ENCODE measurements at regions not wholly inside any gene's neighbourhood (a gene's known extent, or its start where the extent isn't known, plus 50 kb on each side); places are given as distances from the start of the nearest gene placed in this dataset.
"Not testable (repeated sequence)": the region's sequence is repeated elsewhere in the genome, so short reads cannot be mapped to it uniquely, and the experiment has no call there.

DNA sequence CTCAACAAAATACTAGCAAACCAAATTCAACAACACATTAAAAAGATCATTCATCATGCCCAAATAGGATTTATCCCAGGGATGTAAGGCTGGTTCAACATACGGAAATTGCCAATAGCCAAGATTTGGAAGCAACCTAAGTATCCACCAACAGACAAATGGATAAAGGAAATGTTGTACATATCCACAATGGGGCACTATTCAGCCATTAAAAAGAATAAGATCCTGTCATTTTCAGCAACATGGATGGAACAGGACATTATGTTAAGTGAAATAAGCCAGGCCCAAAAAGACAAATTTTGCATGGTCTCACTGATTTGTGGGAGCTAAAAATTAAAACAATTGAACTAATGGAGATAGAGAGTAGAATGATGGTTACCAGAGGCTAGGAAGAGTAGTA, 82.0 kb upstream of the FAM241A start:
- DNase-seq: no peak

DNA sequence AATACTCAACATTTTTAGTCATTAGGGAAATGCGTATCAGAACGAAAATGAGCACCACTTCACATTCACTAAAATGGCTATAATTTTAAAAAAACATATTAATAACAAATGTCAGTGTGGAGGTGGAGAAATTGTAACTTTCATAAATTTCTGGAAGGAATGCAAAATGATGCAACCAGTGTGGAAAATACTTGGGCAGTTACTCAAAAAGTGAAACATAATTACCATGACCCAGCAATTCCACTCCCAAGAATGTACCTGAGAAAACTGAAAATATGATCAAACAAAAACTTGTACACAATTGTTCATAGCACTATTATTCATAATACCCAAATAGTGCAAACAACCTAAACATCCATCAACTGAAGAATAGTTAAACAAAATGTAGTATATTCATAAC, 76.1 kb upstream of the FAM241A start:
- DNase-seq: no peak

DNA sequence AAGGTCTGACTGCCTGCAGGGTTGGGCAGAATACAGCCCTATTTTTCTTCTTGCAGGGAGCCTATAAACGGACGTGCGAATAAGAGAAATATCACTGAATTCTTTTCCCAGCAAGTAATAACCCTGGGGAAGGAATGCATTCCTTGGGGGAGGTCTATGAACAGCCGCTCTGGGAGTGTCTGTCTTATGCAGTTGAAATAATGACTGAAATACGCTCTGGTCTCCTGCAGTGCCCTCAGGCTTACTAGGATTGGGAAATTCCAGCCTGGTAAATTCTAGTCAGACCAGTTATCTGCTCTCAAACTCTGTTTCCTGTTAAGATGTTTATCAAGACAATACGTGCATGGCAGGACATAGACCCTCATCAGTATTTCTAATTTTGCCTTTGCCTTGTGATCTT, 72.1 kb upstream of the FAM241A start:
- DNase-seq: no peak

DNA sequence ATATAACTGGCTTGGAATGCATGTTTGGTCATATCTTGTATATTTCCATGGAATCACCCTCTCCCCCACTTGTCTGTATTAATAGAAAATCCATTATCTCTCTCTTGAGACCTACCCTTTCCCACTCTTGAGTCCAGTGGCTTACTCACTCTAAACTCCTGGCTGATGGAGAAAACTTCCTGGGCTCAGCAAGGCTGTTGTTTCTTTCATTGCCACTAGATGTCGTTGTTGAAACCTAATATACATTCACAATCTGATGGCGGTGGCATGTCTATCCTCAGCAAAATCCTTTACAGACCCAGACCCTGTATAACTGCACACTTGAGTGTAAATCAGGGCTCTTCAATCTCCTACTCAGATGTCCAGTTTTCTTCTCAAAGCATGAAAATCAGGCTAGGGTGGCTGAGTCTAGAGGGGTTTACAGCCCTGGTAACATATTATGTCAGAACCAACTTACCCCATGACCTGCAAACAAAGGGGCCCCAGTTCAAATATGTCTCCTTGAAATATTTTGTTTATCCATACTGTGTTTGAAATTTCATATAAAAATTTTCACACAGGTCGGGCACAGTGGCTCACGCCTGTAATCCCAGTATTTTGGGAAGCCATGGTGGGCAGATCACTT, 70.0 kb upstream of the FAM241A start:
- no peak for DNase-seq

DNA sequence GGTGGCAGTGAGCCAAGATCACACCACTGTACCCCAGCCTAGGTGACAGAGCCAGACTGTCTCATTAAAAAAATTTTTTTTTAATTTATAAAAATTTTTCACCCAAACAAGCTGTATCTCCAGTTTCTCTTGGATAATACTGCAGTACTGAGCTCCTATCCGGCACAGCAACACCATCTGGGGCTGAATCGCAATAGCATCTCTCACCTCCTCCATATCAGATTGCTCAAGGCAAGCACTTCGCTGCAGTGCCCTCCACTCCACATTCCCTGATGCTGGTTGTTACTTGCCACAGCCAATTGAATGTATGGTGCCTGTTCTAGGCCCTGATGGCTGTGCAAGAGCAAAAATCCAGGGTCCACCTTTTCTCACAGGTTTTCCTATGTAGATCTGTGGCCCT, 69.3 kb upstream of the FAM241A start:
- no peak for DNase-seq

DNA sequence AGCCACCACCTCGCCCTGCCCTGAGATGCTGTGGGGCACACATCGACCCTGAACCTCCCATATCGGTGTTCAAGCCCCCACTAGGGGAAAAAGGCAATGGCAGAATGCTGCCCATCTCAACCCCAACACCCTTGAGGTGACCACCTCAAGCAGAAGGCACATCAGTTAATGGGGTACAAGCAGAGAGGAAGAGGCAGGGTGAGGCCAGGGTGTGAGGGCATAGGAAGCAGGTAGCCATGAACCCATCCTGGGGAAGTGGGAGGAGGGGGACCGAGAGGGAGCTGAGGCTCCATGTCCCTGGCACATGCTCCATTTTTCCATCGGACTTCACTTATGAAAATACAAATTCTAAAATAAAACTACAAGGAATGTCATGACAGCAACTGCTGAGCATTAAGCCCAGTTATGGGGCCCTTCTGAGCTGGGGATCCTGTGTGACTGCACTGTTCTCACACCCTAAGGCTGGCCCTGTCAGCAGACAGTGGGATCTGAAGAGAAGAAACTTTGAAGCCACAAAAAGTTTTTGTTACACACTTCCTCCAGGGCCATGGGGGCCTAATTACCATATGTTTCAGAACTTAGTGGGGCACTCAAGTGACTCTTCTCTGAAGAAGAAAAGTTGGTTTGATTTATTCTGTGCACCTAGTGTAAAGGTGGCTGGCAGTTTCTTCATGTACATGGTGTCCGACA, 68.2 kb upstream of the FAM241A start:
- no peak for DNase-seq

DNA sequence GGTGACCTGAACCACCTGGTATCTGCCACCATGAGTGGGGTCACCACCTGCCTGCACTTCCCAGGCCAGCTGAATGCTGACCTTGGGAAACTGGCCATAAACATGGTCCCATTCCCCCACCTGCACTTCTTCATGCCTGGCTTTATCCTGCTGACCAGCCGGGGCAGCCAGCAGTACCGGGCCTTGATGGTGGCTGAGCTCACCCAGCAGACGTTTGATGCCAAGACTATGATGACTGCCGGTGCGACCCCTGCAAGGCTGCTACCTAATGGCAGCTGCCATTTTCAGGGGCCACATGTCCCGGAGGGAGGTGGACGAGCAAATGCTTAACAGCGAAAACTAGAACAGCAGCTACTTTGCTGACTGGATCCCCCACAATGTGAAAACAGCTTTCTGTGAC, 67.5 kb upstream of the FAM241A start:
- no peak for DNase-seq

DNA sequence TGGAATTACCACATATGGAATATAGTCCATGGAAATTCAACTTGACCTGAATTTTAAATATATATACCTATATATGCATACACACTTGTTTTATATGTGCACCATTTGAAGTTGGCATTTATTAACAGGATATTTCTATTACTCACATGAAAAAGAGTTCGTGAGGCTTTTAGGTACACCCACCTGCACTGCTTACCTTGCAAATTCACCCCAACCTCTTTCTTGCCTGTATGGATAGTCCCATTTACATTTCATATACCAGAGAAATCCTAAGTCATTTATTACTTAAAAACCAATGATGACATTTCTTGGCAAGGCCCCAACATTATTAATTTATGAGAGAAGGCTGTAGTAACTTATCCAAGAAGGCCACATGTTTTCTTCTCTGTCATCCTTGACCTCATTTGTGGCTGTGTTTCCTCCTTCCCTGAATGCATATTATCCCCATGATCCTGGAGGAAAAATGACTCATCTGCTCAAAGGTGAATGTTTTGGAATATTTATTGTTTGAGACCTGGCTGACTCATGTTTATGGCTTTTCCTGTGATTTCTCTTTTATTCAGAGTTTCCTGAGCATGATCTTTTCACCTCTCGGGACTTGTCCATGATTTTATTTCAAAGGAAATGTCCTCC, 62.2 kb upstream of the FAM241A start:
- DNase-seq: no peak

DNA sequence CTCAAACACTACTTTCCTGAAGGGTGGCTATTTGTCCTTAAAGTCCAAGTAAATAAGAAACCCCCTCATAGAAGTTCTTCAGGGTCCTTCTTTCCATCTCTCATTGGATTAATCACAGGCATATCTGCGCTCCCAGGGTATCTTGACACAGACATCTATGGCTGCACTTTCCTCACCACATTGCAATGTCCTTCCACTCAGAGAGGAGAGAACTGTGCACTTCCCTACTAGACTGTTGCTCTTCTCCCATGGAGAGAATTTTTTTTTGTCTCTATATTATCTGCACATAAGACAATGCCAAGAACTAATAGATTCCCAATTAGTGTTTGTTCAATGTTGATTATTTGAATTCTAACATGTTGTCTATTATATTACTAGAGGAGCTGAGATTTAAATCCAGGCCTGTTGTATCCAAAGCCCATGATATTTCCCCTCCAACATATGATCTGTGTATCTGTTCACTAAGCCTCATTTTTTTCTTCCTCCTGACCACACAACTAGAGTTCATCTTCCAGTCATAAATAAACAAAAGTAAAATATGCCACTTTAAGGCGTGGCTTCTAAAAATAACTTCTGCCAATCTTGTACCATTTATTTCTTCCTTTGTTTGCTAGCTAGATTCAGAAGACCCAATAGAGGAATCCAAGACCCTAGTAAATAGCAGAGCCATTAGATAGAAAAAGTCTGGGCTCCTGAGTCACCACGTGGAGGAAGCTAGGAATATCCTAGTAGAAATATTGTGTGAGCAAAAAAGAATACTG, 61.5 kb upstream of the FAM241A start:
- no peak for DNase-seq

DNA sequence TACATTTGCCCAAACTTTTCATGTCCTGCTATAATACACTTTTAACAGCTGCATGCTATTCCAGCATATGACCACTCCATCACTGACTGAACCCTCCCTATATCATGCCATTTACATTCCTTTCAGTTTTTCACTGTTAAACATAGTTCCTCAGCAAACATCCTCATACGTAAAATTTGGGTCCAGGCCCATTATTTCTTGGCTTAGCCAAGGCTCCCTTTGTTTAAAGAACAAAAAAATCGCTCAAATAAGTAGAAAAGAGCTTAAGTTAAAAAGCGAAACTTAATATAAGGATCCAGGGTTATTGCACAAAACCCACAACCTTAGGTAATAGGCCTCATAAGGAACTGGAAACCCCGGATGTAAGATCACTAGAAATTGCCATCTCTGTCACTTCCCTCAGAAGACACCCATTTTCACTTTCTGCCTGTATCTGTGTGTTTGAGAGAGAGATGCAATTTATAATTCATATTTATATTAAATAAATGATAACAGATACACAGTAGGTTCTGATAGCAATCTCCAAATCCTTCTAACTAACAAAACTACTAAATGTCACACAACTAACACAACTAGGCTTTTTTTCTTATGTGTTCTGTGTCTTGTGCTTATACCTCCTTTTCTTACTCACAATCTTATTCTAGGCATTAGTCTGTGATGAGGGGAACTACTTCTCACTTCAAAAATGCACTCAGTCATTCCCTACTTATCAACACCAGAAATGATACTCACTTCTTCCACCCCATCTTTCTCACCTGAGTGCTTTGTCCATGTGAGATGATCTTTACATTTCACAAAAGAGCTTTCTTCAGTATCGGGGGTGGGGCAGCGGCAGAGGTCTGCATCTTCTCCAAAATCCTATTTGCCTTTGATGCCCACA, 59.9 kb upstream of the FAM241A start:
- DNase-seq: no peak

DNA sequence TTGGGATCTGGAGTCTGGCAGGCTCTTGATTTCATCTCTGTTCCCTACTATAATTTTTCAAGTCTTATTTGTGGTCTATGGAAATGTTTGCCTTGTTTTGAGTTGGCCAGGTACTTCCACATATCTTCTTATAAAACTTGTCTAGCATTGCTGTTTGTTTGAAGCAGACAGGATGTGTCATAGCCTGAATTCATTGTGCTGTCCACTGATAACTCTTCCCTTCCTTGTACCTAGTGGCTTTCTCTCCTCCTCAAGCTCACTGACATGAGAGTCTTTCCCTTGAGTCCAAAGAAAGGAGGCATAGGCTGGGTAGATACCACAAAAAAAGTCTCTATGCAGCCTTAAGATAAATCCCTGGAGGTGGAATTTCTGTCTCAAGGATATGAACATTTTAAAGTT, 59.2 kb upstream of the FAM241A start:
- no peak for DNase-seq

DNA sequence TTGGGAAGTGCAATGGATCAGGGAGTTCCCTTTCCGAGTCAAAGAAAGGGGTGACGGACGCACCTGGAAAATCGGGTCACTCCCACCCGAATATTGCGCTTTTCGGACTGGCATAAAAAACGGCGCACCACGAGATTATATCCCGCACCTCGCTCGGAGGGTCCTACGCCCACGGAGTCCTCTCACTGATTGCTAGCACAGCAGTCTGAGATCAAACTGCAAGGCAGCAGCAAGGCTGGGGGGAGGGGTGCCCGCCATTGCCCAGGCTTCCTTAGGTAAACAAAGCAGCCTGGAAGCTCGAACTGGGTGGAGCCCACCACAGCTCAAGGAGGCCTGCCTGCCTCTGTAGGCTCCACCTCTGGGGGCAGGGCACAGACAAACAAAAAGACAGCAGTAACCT, 58.6 kb upstream of the FAM241A start:
- DNase-seq: not testable (repeated sequence)

DNA sequence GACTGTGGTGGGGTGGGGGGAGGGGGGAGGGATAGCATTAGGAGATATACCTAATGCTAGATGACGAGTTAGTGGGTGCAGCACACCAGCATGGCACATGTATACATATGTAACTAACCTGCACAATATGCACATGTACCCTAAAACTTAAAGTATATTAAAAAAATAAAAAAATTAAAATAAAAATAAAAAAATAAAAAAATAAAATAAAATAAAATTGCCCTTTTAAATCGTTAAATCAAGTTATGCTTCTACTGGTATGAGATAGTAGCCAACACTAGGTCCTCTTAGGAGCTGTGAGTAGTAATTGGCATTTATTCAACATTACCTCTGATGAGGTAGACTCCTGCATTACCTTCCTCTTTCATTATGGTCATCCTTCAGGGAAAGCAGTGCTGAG, 52.9 kb upstream of the FAM241A start:
- DNase-seq: not testable (repeated sequence)

DNA sequence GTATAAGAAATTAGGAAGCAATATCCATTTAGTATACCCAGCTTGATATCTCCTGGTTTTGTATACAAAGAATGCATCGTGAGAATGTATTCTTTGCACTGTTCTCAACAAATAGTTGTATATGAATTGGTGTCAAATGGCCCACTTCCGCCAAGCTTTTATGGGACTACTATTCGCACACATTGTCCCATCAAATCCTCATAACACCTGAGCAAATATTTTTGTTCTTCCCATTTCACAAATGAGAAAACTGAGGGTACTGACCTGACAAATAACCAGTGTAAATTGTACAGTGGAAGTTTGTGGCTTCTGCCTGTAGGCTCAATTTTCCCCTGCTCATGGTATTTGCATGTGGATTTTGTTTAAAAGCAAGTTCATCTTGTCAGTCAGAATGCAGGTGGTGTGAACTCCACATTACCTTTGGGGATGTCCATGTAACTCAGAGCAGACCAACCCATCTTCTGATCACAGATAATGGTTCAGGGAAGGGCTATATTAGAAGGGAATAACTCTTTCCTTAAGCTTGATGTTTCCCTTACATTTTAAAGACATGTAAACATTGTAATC, 51.5 kb upstream of the FAM241A start:
- no peak for DNase-seq

DNA sequence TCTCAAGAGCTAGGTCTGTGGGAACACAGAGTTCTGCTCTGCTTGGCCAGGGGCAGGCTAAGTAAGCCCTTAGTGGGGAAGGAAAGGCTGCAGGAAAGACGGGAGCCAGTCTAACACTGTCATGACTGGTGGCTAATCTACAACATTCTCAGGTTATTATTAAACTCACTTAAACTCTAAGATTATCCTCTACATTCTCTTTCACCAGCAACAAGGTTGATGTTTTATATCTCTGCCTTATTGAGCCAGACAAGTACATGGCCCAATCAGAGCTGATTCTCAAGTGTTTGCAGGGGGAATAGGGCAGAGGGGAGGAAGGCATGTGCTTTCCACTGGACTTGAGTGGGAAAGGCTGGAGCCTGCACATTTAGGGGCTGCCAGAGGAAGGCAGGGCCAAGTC, 50.9 kb upstream of the FAM241A start:
- DNase-seq: no peak
